ENCODE measurements at regions not wholly inside any gene's neighbourhood (a gene's known extent, or its start where the extent isn't known, plus 50 kb on each side); places are given as distances from the start of the nearest gene placed in this dataset.

DNA sequence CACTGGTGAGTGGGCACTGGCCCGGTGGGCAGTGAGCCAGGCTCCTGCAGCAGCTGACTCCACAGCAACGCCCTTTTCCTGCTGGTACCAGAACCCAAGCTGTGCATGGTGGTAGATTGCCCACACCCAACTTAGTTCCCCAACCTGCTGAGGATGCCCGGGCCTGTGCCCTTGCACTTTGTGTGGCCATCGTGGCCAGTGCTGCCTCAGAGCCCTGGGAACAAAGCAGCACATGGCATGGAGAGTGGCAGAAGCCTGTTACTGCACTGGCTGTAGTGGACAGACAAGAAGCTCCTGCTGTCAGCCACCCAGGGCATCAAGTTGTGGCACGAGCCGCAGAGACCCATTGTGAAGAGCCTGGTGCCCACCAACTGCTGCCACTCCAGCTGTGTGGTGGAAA is 612.9 kb downstream of the DNAH5 start:
- TF ChIP-seq, protein P1, sequence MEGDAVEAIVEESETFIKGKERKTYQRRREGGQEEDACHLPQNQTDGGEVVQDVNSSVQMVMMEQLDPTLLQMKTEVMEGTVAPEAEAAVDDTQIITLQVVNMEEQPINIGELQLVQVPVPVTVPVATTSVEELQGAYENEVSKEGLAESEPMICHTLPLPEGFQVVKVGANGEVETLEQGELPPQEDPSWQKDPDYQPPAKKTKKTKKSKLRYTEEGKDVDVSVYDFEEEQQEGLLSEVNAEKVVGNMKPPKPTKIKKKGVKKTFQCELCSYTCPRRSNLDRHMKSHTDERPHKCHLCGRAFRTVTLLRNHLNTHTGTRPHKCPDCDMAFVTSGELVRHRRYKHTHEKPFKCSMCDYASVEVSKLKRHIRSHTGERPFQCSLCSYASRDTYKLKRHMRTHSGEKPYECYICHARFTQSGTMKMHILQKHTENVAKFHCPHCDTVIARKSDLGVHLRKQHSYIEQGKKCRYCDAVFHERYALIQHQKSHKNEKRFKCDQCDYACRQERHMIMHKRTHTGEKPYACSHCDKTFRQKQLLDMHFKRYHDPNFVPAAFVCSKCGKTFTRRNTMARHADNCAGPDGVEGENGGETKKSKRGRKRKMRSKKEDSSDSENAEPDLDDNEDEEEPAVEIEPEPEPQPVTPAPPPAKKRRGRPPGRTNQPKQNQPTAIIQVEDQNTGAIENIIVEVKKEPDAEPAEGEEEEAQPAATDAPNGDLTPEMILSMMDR (conservative IDR thresholded peaks at IDR 0.05; ENCODE audit: low read length): no peak
- no peak for TF ChIP-seq EZH2phosphoT487 (IDR thresholded peaks at IDR 0.05; ENCODE audit: borderline replicate concordance, low read depth, low read length)
